ENCODE measurements at regions not wholly inside any gene's neighbourhood (a gene's known extent, or its start where the extent isn't known, plus 50 kb on each side); places are given as distances from the start of the nearest gene placed in this dataset.

GRCh38 chr2:76211991-76212985, 501.6 kb upstream of the GCFC2 start:
- intact Hi-C loops (cut with DNase I), result no loop called here
- Histone ChIP-seq H3K4me1 (no peaks in the 10 kb centered on the region), H3K9me3 (no peaks in the 10 kb centered on the region), H3K27ac (no peak overlapping the region), H3K27me3 (no peaks in the 10 kb centered on the region), H3K36me3 (no peaks in the 10 kb centered on the region), H3K4me3 (no peak overlapping the region)
- no peak for DNase-seq
- 38% methylated on average over 5 of the region's 5 CpGs for WGBS (ENCODE audit: insufficient coverage, low coverage, low lambda C conversion rate, missing lambda C conversion rate)
- no peak for TF ChIP-seq CTCF (IDR thresholded peaks at IDR 0.05)
- no peak for TF ChIP-seq POLR2A (IDR thresholded peaks at IDR 0.05)
- no peak for ATAC-seq

GRCh38 chr2:76210551-76210950, 499.8 kb upstream of the GCFC2 start:
- 57% methylated on average over 2 of the region's 3 CpGs for WGBS (ENCODE audit: insufficient coverage, low coverage, low lambda C conversion rate, missing lambda C conversion rate)
- DNase-seq, result no peak
- intact Hi-C loops (cut with DNase I), result no loop called here
- no peak for ATAC-seq
- no peaks in the 10 kb centered on the region for H3K4me1 ChIP-seq
- no peak overlapping the region for H3K27ac ChIP-seq
- no peaks in the 10 kb centered on the region for H3K36me3 ChIP-seq
- H3K4me3 ChIP-seq, result no peak overlapping the region
- H3K27me3 ChIP-seq, result no peaks in the 10 kb centered on the region
- no peaks in the 10 kb centered on the region for H3K9me3 ChIP-seq
- TF ChIP-seq CTCF (IDR thresholded peaks at IDR 0.05) (no peak), POLR2A (IDR thresholded peaks at IDR 0.05) (no peak)

- no peak for DNase-seq
- 39% methylated on average over 2 of the region's 2 CpGs for WGBS (ENCODE audit: insufficient coverage, low coverage, low lambda C conversion rate, missing lambda C conversion rate)
- TF ChIP-seq CTCF (IDR thresholded peaks at IDR 0.05) (no peak), POLR2A (IDR thresholded peaks at IDR 0.05) (no peak)
- intact Hi-C loops (cut with DNase I), result no loop called here
- no peak for ATAC-seq
- Histone ChIP-seq H3K4me3 (no peak overlapping the region), H3K27me3 (no peaks in the 10 kb centered on the region), H3K4me1 (no peaks in the 10 kb centered on the region), H3K36me3 (no peaks in the 10 kb centered on the region), H3K27ac (no peak overlapping the region), H3K9me3 (no peaks in the 10 kb centered on the region)
These were observed 493.3 kb upstream of the GCFC2 start for GRCh38 chr2:76204048-76204447.

GRCh38 chr2:76202866-76203265, 492.2 kb upstream of the GCFC2 start:
- ATAC-seq, result no peak
- DNase-seq, result no peak
- Histone ChIP-seq H3K4me1 (no peaks in the 10 kb centered on the region), H3K36me3 (no peaks in the 10 kb centered on the region), H3K27ac (no peak overlapping the region), H3K27me3 (no peaks in the 10 kb centered on the region), H3K4me3 (no peak overlapping the region), H3K9me3 (no peaks in the 10 kb centered on the region)
- WGBS (ENCODE audit: insufficient coverage, low coverage, low lambda C conversion rate, missing lambda C conversion rate), result 47% methylated on average over 2 of the region's 2 CpGs
- TF ChIP-seq CTCF (IDR thresholded peaks at IDR 0.05) (no peak), POLR2A (IDR thresholded peaks at IDR 0.05) (no peak)
- intact Hi-C loops (cut with DNase I), result no loop called here

Data from right lobe of liver (tissue), 6 donors.